Anterior cingulate cortex (tissue), 58 donors: ENCODE measurements at regions not wholly inside any gene's neighbourhood (a gene's known extent, or its start where the extent isn't known, plus 50 kb on each side); places are given as distances from the start of the nearest gene placed in this dataset.

Experiments used
- DNase-seq, 58 donors: peaks; one replicate each; lab custom pipeline; 2025; lab: John Stamatoyannopoulos, UW

DNA sequence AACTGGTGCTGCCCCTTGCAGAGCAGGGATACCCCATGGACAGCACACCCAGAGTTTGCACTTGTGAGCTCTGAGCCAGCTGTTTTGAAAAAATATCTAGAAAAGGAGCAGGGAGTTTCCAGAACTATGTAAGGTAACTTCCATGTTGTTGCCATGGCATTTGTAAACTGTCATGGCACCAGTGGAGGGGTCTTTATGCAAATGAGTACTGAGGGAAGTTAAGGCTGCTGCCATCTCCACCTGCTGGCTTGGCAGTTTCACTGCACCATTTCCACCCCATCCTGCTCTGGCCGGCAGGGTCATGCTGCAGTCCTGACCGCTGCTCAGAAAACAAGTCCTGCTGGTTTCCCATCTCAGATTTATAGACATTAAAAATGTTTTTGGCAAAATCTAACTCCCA lies 52.3 kb upstream of the SNTG2 start:
- DNase-seq, result no peak

- DNase-seq, result no peak
Measured at GRCh38 chr2:897091-897490, 53.6 kb upstream of the SNTG2 start.

DNA sequence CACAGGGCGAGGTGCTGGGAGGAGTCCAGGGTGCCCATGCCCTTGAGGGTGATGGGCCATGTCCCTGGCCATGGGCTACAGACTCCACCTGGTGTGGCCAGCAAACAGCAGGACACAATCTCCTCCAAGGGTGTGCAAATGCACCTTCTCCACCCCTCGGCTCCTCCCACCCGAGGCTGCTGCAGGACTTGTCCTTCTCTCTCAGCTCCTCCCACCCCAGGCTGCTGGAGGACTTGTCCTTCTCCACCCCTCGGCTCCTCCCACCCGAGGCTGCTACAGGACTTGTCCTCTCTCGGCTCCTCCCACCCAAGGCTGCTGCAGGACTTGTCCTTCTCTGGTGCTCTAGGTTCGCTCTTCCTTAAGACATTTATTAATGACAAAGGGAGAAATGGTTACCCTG lies 57.3 kb upstream of the SNTG2 start:
- no peak for DNase-seq

- no peak for DNase-seq
Measured at GRCh38 chr2:892892-893291, 57.8 kb upstream of the SNTG2 start.

- DNase-seq, result no peak
Measured at GRCh38 chr2:892401-892800, 58.2 kb upstream of the SNTG2 start.

GRCh38 chr2:891734-892133 lies 58.9 kb upstream of the SNTG2 start:
- DNase-seq, result no peak

GRCh38 chr2:890791-891190 lies 59.9 kb upstream of the SNTG2 start:
- DNase-seq, result no peak

- DNase-seq, result no peak
Measured at GRCh38 chr2:890214-890613, 60.4 kb upstream of the SNTG2 start.

DNA sequence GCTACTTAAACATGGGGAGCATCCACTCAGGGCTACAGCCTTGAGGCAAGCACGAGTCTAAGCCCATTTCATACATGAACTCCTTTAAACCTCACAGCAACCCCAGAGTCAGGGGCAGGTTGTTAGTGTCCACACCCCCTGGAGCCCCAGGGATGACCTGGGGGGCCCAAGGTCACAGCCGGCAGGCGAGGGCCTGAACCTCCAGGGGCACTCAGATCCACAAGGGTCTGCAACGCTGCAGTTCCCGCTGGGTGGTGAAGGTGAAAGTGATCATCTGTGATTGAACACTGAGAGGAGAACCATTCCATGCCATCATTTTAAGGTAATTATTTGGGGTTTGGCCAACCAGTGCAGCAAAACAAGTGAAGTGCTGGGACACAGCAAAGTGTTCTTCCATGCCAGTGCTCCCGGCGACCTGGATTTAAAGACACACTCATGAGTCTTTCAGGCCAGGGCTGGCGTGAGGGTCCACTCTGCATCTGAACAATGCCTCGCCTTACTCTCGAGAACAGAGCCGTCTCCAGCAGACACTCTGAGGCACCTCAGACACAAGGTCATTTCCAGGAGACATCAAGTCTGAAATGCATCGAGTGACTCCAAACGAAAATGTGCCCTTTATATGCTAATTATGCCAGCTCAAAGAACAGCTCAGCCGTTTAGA lies 61.6 kb upstream of the SNTG2 start:
- no peak for DNase-seq

GRCh38 chr2:888211-888801 lies 62.3 kb upstream of the SNTG2 start:
- no peak for DNase-seq

GRCh38 chr2:887639-888038 lies 63.0 kb upstream of the SNTG2 start:
- no peak for DNase-seq

DNA sequence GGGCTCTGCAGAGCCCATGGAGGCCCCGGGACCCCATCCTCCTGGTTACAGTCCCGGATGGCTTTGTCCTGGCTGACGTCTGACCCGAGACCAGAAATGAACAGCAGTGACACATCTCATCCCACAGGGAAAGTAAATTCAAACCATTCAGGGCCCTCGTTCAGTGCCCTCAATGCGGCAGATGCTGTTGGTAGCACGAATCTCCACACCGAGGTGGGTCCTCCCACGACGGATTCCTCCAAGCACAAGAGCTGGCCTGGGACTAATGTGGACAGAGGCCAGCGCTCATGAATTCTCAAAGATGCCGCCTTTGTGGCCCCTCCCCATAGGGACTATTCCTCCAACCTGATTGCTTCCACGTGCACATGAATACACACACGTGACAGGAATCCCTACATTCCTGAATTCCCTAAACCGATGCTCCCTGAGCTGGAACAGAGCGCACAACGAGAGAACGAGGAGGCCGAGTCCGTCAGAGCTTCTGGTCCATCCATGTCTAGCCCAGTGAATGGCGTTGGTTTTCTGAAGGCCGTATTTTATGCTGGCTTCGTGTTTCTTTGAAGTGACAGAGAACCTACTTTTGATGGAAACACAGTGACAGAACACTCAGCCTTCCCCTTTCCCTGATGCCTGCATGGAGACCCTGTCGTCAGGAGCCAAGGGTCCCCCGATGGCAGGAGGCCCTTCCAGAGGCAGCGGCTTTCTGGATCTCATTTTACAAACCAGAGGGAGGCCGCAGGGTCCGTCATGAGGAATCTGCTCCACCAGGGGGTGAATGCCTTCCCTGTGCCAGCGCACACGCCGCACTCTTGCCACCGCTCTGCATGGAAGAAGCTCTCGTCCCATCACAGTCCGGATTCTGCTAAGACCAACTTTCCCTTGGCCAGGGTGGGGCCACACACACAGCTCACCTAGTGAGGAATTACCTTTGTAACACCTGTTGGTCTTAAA lies 64.3 kb upstream of the SNTG2 start:
- no peak for DNase-seq

- DNase-seq, result no peak
Measured at GRCh38 chr2:885230-886071, 65.2 kb upstream of the SNTG2 start.

DNA sequence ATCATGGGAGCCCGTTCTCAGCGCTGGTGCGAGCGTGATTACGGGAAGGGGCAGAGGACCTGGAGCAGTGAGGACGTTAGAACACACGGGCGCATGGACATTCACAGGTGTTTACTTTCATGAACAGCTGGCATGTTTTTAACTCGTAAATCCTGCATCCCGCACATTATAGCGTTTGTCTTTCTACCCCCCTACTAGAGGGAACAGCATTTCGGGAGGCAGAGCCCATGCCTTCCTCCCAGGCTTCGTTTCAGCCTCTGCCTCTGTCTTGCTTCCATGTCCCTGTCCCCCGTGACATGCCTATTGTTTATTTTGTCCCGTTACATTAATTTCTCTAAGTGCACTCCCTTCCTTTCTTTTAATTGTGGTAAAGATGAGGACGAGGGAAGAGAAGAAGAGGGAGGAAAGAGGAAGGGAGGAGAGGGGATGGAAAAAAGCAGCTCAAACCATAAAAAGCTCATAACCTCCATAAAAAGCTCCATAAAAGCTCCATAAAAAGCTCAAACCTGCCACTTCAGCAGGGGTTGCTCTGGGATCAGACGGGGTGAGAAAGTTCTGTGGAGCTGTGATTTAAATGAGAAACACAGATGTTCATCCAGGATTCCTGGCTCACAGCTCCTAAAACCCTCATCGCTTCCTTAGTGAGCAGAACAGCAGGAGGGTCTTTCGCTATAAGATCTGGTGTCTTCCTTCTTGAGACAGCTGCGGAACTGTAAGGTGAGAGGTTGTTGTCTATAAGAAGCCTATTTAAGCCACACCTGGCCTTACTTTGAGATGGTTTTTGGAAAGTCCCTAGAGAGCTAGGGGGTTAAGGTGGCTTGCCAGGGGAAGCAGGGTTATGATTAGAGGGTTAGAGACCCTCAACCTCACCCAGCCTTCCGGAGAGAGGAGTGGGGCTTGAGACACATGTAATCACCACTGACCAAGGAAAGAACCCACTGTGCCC lies 66.6 kb upstream of the SNTG2 start:
- no peak for DNase-seq

DNA sequence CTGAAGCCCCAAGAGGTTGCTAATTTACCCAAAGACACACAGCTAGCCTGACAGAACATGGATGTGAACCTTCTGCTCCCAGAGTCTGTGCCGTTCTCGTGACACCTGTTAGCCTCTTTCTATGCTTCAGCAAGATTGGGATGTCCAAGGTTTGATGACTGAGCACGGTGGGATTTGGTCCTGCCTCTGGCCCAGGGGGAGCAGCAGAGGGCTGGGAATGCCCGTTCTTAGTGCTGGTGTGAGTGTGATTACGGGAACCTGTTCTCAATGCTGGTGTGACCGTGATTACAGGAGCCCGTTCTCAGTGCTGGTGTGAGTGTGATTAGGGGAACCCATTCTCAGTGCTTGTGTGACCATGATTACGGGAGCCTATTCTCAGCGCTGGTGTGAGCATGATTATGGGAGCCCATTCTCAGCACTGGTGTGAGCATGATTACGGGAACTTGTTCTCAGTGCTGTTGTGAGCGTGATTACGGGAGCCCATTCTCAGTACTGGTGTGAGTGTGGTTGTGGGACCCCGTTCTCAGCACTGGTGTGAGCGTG lies 67.3 kb upstream of the SNTG2 start:
- DNase-seq, result no peak

DNA sequence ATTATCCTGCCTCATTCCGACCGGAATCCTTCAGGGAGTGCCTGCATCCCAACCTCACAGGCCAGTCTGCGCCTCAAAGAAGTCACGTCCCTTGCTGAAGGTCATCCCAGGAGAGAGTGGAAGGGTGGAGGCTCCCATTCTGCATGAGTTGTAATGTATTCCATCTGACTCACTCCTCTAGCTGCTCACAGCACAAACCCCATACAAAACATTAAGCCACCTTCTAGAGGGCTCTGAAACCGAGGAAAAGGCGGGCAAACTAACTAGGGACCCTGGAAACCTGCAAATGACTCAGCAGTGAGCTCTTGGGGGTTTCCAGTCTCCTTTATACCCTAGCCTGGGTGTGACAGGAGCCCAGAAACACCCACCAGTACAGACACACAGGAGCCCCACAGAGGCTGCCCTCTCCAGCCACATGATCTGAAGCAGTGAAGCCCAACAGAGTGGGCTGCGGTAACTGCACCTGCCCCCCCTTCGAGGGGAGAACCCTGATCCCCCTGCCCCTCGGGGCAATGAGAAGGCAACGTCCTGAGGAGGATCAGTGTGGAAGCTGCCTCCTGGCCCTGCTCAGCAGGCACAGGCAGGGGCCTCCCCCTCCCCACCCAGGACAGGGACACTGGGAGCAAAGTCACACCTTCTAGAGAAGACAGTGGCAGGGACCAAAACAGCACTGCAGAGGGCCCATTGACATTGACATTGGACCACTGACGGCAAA lies 69.3 kb upstream of the SNTG2 start:
- no peak for DNase-seq

DNA sequence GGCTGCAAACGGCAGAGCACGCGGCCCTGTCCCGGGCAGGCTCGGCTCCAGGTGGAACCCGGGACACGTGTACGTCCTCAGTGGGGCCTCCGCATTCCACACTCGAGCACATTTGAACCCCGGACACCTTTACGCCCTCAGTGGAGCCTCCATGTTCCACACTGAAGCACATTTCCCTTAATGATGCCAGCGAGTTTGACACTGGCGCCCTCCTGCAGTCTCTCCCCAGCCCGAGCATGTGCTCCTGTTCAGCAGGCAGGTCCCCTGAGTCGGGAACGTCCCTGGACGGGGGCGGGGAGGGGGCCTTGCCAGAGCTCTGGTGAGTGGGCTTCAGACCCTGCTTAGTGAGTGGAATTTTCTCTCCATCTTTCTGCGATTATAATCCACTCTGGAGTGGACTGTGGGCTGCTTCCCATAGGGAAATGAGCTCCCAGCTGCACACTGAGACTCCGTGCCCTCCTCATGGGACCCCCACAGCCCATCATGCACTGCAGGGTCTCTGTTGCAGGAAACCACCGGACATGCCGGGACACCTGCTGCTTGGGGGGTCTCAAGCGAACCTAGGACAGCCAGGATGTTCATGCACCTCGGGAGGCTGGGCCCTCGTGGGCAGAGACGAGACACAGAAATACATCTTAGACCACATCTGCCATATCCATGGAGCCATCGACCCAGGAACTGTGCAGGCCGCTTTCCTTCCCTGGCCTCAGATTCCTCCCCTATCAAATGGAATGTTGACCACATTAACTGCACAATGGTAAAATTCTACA lies 70.3 kb upstream of the SNTG2 start:
- no peak for DNase-seq

DNA sequence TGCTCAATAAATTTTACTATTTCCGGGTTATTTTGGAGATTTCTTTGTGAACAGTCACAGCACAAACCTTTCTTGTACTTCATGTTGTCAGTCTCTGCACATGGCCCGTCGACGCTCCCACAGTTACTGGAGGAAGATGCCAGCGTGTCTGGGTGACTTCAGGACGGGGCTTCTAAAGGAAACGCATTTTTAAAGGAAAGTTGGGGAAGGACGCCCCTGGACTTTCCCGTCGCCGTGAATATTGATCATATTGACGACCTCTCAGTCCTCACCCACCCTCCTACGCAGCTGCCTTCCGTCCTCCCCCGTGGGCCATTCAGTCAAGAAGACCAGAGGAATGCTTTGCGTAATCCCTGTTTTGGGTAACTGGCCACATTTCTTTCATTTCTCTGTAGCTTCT lies 71.1 kb upstream of the SNTG2 start:
- no peak for DNase-seq
